ENCODE measurements at regions not wholly inside any gene's neighbourhood (a gene's known extent, or its start where the extent isn't known, plus 50 kb on each side); places are given as distances from the start of the nearest gene placed in this dataset.

- no peak overlapping the region for H3K4me3 ChIP-seq (ENCODE audit: low read depth, low read length)
Measured at GRCh38 chr14:98181768-98182167, 1090.2 kb downstream of the BCL11B start.

DNA sequence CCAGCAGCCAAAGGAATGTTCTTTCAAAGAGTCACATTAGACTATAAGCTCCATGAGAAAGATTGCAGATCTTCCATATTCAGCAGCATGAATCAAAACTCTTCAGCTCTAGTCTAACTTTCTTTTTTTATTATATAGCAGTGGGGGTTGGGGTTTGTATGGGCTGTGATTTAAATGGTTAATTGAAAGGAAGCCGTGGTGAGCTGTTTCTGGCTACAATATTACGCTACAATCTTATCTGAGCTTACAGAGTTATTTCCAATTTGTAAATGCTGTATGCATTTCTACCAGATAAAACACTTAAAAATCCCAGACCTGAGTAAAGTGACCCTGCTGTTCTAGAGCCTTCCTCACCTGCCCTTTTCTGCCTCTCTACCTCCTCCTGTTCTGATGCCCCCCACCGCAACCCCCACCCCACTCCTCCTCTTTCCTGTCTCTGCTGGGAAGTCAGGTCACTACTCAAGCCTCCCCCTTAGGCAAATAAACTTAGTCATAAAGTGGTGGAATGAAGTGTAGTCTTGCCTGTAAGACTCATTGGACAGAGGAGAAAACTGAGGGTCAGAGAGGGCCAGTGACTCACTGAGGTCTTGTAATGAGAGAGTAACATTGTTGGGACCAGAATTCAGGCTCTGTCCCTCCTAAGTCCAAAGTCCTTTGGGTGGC lies 1089.5 kb downstream of the BCL11B start:
- TF ChIP-seq, protein P1, sequence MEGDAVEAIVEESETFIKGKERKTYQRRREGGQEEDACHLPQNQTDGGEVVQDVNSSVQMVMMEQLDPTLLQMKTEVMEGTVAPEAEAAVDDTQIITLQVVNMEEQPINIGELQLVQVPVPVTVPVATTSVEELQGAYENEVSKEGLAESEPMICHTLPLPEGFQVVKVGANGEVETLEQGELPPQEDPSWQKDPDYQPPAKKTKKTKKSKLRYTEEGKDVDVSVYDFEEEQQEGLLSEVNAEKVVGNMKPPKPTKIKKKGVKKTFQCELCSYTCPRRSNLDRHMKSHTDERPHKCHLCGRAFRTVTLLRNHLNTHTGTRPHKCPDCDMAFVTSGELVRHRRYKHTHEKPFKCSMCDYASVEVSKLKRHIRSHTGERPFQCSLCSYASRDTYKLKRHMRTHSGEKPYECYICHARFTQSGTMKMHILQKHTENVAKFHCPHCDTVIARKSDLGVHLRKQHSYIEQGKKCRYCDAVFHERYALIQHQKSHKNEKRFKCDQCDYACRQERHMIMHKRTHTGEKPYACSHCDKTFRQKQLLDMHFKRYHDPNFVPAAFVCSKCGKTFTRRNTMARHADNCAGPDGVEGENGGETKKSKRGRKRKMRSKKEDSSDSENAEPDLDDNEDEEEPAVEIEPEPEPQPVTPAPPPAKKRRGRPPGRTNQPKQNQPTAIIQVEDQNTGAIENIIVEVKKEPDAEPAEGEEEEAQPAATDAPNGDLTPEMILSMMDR (conservative IDR thresholded peaks at IDR 0.05; ENCODE audit: low read depth, low read length): no peak
- DNase-seq (ENCODE audit: low read depth): no peak
- H3K4me3 ChIP-seq (ENCODE audit: low read depth, low read length): no peak overlapping the region

More at GRCh38 chr14:98181768-98182167, 1090.2 kb downstream of the BCL11B start:
- no peak for DNase-seq (ENCODE audit: low read depth)
- TF ChIP-seq, protein P1 (conservative IDR thresholded peaks at IDR 0.05; ENCODE audit: low read depth, low read length): no peak

DNA sequence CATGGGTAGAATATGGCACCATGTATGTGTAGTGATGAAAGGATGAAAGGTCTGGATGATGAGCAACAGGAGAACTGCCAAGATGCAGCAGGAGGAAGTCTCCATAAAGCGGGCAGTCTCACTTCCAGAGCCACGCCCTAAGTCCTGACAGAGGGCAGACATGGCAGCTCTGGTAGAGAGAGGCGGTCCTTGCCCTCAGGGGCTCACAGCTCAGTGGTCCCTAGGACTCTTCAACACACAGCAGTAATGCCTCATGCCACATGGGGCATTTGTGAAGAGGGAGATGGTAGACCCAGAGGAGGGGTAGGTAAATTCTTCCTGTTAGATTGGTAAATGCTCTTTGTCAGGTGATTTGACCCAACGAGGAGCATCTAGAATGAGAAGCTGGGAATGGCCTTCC lies 1088.4 kb downstream of the BCL11B start:
- DNase-seq (ENCODE audit: low read depth): no peak
- H3K4me3 ChIP-seq (ENCODE audit: low read depth, low read length): no peak overlapping the region
- TF ChIP-seq, protein P1 (conservative IDR thresholded peaks at IDR 0.05; ENCODE audit: low read depth, low read length): no peak

DNA sequence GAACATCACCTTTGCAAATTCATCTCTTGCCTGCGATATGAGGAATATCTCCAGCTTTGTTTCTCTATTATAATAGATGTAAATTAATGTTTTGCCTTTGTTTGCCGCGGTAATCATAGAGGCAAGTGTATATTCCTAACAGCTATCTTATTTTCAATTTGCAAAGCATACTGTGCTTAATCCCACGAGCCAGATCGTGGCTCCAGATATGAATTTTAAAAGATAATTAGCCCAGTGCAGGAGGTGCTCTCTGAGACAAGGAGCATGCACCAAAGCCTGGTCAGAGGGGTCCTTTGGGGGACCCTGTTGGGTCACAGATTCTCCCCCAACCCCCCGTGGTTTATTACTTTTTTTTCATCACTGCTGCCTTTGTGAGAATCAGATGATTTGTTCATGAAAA lies 1087.5 kb downstream of the BCL11B start:
- TF ChIP-seq, protein P1 (conservative IDR thresholded peaks at IDR 0.05; ENCODE audit: low read depth, low read length): no peak
- H3K4me3 ChIP-seq (ENCODE audit: low read depth, low read length): no peak overlapping the region
- DNase-seq (ENCODE audit: low read depth): no peak

DNA sequence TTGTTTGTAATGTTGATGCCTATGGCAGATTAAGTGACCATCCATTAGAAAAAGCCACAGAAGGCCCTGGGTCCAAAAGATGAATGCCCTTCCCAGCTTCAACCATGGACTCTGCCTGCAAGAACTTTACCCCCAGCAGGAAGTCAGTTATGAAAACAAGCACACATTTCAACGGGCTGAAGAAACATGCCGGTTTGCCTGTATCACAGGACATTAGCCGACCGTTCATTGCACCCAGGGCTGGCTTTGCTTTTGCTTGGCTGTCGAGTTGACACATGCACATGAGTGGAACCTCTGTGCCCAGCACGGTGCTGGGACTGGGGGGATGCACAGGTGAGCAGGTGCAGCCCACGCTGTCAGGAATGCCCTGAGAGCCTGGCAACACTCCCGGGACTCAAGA lies 1087.0 kb downstream of the BCL11B start:
- H3K4me3 ChIP-seq (ENCODE audit: low read depth, low read length): no peak overlapping the region
- TF ChIP-seq, protein P1 (conservative IDR thresholded peaks at IDR 0.05; ENCODE audit: low read depth, low read length): no peak
- DNase-seq (ENCODE audit: low read depth): no peak

DNA sequence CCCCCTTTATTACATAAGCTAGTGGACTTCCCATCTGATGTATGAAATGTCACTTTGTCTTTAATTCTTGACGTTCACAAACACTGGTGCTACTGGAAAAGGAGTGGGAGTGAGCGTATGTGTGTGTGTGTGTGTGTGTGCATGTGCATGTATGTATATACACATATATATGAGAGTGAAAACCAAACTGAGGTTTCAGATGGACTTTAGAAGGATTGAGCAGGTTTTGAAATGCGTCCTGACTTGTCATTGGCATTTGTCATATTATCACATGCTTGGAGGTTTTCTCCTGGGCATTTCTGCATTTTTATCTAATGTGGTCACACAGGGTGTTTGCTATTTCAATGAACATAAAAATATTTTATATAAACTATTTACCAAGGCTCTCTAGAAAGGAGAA lies 1085.9 kb downstream of the BCL11B start:
- TF ChIP-seq, protein P1 (conservative IDR thresholded peaks at IDR 0.05; ENCODE audit: low read depth, low read length): no peak
- no peak overlapping the region for H3K4me3 ChIP-seq (ENCODE audit: low read depth, low read length)
- DNase-seq (ENCODE audit: low read depth): no peak

DNA sequence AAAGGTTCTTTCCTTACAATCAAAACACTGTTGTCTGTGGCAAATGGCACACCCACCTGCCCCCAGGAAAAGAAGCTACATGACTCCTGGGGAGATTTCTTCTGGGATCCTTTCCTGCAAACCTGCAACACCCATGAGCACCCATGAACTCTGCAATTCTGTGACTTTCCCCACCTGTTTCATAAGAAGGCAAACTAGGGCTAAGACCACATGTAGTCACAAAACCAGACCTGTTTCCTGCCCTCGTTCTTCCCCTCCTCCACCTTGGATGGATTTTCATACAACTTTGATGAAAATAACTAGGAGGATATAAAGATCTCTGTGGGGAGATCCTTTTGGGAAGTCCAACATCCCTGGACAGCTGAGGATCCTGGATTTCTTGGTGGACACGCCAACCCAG lies 1084.7 kb downstream of the BCL11B start:
- no peak overlapping the region for H3K4me3 ChIP-seq (ENCODE audit: low read depth, low read length)
- TF ChIP-seq, protein P1 (conservative IDR thresholded peaks at IDR 0.05; ENCODE audit: low read depth, low read length): no peak
- DNase-seq (ENCODE audit: low read depth): no peak

Measured in choroid plexus epithelial cell (primary cell).